HAP-1 (cell line): ENCODE measurements at regions not wholly inside any gene's neighbourhood (a gene's known extent, or its start where the extent isn't known, plus 50 kb on each side); places are given as distances from the start of the nearest gene placed in this dataset.

Experiments
- DNase-seq, 2 experiments: peaks; one replicate each; pipeline ENCODE4 v3.0.0-alpha.2; 2016 to 2020; ENCODE audit warnings: low spot score in 2 of 2
- H3K27me3 ChIP-seq: fragments of 250-450 bp; sonication (Bioruptor Pico); 2 replicates; pipeline ENCODE4 v1.5.1; 2020; ENCODE audit warnings: low read depth, mild to moderate bottlenecking, moderate library complexity
- H3K36me3 ChIP-seq: fragments of 250-450 bp; sonication (Bioruptor Pico); replicated peaks from 2 replicates; pipeline ENCODE4 v1.5.1; 2020; ENCODE audit warnings: mild to moderate bottlenecking
- H3K4me1 ChIP-seq: fragments of 250-450 bp; sonication (Bioruptor Pico); 2 replicates; pipeline ENCODE4 v1.5.1; 2020; ENCODE audit warnings: mild to moderate bottlenecking
- H3K4me3 ChIP-seq: fragments of 250-450 bp; sonication (Bioruptor Pico); 2 replicates; pipeline ENCODE4 v1.5.1; 2020; ENCODE audit warnings: mild to moderate bottlenecking, moderate library complexity
- H3K9me3 ChIP-seq: fragments of 250-450 bp; sonication (Bioruptor Pico); 2 replicates; pipeline ENCODE4 v1.5.1; 2020; ENCODE audit warnings: mild to moderate bottlenecking, moderate library complexity
- in situ Hi-C: fragments of 300-500 bp; cut with MboI; formaldehyde crosslinking; loops from 3 replicates; pipeline ENCODE4 v1.14.3; 2020; ENCODE audit warnings: low sequenced_read_pairs, inconsistent platforms, mixed read lengths

- in situ Hi-C loops, result no loop called here
- Histone ChIP-seq H3K36me3 (no peaks in the 10 kb centered on the region), H3K4me3 (no peak overlapping the region), H3K4me1 (no peaks in the 10 kb centered on the region; the same call in 1 of the 2 replicates), H3K9me3 (no peaks in the 10 kb centered on the region), H3K27me3 (no peaks in the 10 kb centered on the region)
- no peak for DNase-seq
Observed at GRCh38 chr17:77454242-77455095, 313.7 kb downstream of the SEC14L1 start.

DNA sequence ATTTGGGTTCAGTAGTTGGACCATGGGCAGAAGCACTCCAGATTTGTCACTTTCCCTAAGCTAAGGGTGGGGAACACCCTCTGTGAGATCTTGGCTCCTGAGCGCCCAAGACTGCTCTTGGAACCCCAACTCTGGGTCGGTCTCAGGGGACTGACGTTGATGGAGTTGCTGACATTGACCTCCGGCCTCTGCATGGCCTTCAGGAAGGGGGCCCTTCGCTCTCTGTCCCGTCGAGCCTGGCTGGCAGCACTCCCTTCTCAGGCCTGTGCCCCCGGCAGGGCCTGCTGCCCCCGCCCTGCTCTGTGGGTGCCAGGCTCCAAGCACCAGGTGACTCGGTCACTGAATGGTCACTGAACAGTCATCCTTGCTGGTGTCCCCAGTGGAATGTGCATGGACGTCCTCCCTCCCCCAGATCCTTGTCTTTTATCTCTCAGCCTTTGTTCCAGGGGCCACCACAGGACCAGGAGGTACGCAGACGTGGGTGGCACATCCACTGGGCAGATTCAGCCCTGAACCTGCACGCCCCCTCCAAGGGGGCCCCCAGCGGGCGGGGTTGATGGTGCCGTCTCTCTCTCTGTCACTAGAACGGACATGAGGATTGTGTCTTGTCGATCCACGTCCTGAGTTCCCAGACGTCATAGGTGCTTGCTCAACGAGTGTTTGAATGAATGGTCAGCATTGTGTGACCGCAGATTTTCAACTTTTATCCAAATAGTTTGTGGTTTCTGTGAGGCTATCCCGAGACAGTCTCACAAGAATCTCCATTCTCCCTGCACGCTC, 314.5 kb downstream of the SEC14L1 start:
- no peaks in the 10 kb centered on the region for H3K9me3 ChIP-seq
- in situ Hi-C loops, result no loop called here
- DNase-seq, result no peak
- no peaks in the 10 kb centered on the region for H3K4me1 ChIP-seq
- no peaks in the 10 kb centered on the region for H3K27me3 ChIP-seq
- H3K36me3 ChIP-seq, result no peaks in the 10 kb centered on the region
- H3K4me3 ChIP-seq, result no peak overlapping the region

GRCh38 chr17:77455891-77456260, 315.1 kb downstream of the SEC14L1 start:
- no peaks in the 10 kb centered on the region for H3K9me3 ChIP-seq
- in situ Hi-C loops, result no loop called here
- DNase-seq, result no peak
- no peak overlapping the region for H3K4me3 ChIP-seq
- no peaks in the 10 kb centered on the region for H3K27me3 ChIP-seq
- no peaks in the 10 kb centered on the region for H3K36me3 ChIP-seq
- H3K4me1 ChIP-seq, result peaks cover 2% of the 10 kb centered on the region; the same call in 1 of the 2 replicates

GRCh38 chr17:77456271-77456950, 315.6 kb downstream of the SEC14L1 start:
- Histone ChIP-seq H3K4me1 (peaks cover 7% of the 10 kb centered on the region; the same call in 1 of the 2 replicates), H3K4me3 (no peak overlapping the region), H3K27me3 (no peaks in the 10 kb centered on the region), H3K9me3 (no peaks in the 10 kb centered on the region), H3K36me3 (no peaks in the 10 kb centered on the region)
- in situ Hi-C loops, result no loop called here
- DNase-seq, result no peak

DNA sequence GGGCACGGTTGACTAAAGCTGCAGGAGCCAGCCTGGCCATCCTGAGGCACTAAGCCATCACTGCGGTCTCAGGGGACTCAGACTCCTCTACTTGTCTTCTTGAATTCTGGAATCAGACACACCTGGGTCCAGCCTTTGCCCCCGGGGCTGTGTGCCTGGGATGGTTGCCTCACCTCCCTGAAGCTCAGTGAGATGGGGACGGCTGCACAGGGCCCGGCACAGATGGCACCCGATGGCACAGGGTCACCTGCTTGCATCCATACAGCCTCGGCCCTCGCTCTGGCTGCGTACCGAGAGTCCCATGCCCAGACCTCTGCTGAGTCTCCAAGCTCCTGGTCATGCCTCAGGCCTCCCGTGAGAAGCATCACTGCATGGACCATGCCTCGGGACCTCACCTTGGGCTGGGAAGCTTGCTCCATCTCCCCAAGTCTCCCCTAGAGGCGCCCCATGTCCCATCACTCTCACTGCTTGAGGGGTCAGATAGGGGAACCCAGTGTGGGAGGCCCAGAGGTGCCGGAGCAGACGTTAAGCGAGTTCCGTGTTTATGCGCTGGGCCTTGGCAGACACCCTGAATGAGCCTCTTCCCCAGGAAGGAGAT, 316.3 kb downstream of the SEC14L1 start:
- no peaks in the 10 kb centered on the region for H3K9me3 ChIP-seq
- no peaks in the 10 kb centered on the region for H3K27me3 ChIP-seq
- no peaks in the 10 kb centered on the region for H3K36me3 ChIP-seq
- H3K4me1 ChIP-seq, result peaks cover 10% of the 10 kb centered on the region
- no peak for DNase-seq
- H3K4me3 ChIP-seq, result no peak overlapping the region
- in situ Hi-C loops, result no loop called here

- peaks cover 14% of the 10 kb centered on the region for H3K4me1 ChIP-seq
- no peak overlapping the region for H3K4me3 ChIP-seq
- H3K9me3 ChIP-seq, result no peaks in the 10 kb centered on the region
- DNase-seq, result no peak
- H3K36me3 ChIP-seq, result no peaks in the 10 kb centered on the region
- no peaks in the 10 kb centered on the region for H3K27me3 ChIP-seq
- in situ Hi-C loops, result no loop called here
Observed at GRCh38 chr17:77457572-77458201, 316.9 kb downstream of the SEC14L1 start.

GRCh38 chr17:77458202-77459017, 317.6 kb downstream of the SEC14L1 start:
- no peak overlapping the region for H3K4me3 ChIP-seq
- no peaks in the 10 kb centered on the region for H3K27me3 ChIP-seq
- H3K4me1 ChIP-seq, result peaks cover 14% of the 10 kb centered on the region
- no peak for DNase-seq
- no peaks in the 10 kb centered on the region for H3K9me3 ChIP-seq
- H3K36me3 ChIP-seq, result no peaks in the 10 kb centered on the region
- in situ Hi-C loops, result no loop called here

DNA sequence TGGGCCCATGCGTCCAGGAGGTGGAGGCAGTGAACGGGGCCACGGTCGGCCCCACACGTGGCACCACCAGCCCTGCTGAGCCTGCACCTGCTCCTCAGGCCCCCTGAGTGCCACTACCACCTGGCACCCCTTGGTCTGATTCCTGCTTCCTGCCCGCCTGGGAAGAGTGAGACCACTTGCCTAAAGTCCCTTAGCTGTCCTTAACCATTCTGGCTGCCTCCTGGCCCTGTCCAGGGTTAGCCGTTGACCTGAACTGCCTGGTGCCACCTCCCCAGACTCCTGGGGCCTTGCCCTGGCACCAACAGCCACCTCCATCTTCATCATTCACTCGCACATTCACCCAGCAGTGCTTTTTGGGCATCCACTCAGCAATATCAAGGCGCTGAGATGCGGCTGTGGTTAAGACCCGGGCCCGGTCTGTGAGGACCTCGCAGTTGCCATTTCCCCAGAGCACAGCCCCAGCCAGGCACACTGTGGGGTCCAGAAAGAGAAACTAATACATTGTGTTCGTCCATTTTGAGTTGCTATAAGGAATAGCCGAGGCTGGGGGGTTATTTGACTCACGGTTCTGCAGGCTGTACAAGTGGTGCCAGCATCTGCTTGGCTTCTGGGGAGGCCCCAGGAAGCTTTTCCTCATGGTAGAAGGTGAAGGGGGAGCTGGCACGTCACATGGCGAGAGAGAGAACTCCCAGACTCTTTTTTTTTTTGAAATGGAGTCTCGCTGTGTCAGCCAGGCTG, 318.4 kb downstream of the SEC14L1 start:
- no peaks in the 10 kb centered on the region for H3K27me3 ChIP-seq
- in situ Hi-C loops, result no loop called here
- H3K36me3 ChIP-seq, result no peaks in the 10 kb centered on the region
- H3K4me1 ChIP-seq, result peaks cover 14% of the 10 kb centered on the region
- H3K4me3 ChIP-seq, result no peak overlapping the region
- DNase-seq, result no peak
- H3K9me3 ChIP-seq, result no peaks in the 10 kb centered on the region

GRCh38 chr17:77460514-77461046, 319.8 kb downstream of the SEC14L1 start:
- no peak for DNase-seq
- H3K4me1 ChIP-seq, result peaks cover 22% of the 10 kb centered on the region
- no peaks in the 10 kb centered on the region for H3K27me3 ChIP-seq
- no peaks in the 10 kb centered on the region for H3K36me3 ChIP-seq
- H3K9me3 ChIP-seq, result no peaks in the 10 kb centered on the region
- in situ Hi-C loops, result no loop called here
- no peak overlapping the region for H3K4me3 ChIP-seq

- H3K4me3 ChIP-seq, result no peak overlapping the region
- in situ Hi-C loops, result no loop called here
- H3K9me3 ChIP-seq, result no peaks in the 10 kb centered on the region
- H3K27me3 ChIP-seq, result no peaks in the 10 kb centered on the region
- no peaks in the 10 kb centered on the region for H3K36me3 ChIP-seq
- no peak for DNase-seq
- peaks cover 31% of the 10 kb centered on the region for H3K4me1 ChIP-seq
Observed at GRCh38 chr17:77461277-77462057, 320.7 kb downstream of the SEC14L1 start.

GRCh38 chr17:77462090-77462489, 321.3 kb downstream of the SEC14L1 start:
- peaks cover 34% of the 10 kb centered on the region for H3K4me1 ChIP-seq
- H3K4me3 ChIP-seq, result no peak overlapping the region
- no peaks in the 10 kb centered on the region for H3K27me3 ChIP-seq
- peak in 1 of 2 experiments; percentile 15 for DNase-seq
- H3K36me3 ChIP-seq, result no peaks in the 10 kb centered on the region
- H3K9me3 ChIP-seq, result no peaks in the 10 kb centered on the region
- in situ Hi-C loops, result no loop called here
